Right lobe of liver (tissue), 4 donors: ENCODE measurements at regions not wholly inside any gene's neighbourhood (a gene's known extent, or its start where the extent isn't known, plus 50 kb on each side); places are given as distances from the start of the nearest gene placed in this dataset.

Experiments
- POLR2A ChIP-seq: fragments of 450-650 bp; IDR thresholded peaks from one replicate; pipeline ENCODE4 v1.6.1; 2017; ENCODE audit warnings: antibody characterized with exemption, mild to moderate bottlenecking
- TF ChIP-seq, protein P1 (sequence below), 4 donors: fragments of 200-600 bp in 3 of 4; fragments of 450-650 bp in 1 of 4; IDR thresholded peaks; one replicate each; pipeline versions ENCODE4 v1.5.1 to v1.8.0; 2016 to 2022; ENCODE audit warnings: antibody characterized with exemption in 4 of 4, mild to moderate bottlenecking in 2 of 4
- donor health status: DM: no; HTN: no; CAD: no.
- donor health status: DM: no; HTN: no; CAD: no.
- donor health status: DM: no; HTN: yes; CAD: no.

DNA sequence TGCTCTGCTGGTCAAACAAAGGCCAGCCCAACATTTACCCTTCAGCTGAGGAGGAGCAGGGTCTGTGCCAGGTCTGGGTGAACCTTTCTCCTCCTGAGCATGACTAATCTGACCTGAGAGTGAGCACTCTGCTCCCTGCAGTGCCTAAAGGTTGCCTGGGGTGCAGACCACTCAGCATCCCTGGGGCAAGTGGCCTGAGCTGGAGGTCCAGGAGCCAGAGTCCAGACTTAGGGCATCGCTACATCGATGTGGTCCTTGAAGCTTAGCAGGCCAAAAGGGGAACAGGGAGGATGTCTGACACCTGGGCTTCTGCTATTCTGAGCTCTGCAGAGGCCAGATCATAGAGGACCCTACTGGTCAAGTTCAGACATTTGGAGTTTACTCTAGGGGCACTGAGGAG lies 119.1 kb downstream of the FAM43A start:
- TF ChIP-seq, protein P1, sequence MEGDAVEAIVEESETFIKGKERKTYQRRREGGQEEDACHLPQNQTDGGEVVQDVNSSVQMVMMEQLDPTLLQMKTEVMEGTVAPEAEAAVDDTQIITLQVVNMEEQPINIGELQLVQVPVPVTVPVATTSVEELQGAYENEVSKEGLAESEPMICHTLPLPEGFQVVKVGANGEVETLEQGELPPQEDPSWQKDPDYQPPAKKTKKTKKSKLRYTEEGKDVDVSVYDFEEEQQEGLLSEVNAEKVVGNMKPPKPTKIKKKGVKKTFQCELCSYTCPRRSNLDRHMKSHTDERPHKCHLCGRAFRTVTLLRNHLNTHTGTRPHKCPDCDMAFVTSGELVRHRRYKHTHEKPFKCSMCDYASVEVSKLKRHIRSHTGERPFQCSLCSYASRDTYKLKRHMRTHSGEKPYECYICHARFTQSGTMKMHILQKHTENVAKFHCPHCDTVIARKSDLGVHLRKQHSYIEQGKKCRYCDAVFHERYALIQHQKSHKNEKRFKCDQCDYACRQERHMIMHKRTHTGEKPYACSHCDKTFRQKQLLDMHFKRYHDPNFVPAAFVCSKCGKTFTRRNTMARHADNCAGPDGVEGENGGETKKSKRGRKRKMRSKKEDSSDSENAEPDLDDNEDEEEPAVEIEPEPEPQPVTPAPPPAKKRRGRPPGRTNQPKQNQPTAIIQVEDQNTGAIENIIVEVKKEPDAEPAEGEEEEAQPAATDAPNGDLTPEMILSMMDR (IDR thresholded peaks at IDR 0.05), result no peak
- TF ChIP-seq POLR2A, result no peak
